ENCODE measurements at regions not wholly inside any gene's neighbourhood (a gene's known extent, or its start where the extent isn't known, plus 50 kb on each side); places are given as distances from the start of the nearest gene placed in this dataset.

GRCh38 chr12:85680881-85681280 lies 155.3 kb downstream of the RASSF9 start:
- Histone ChIP-seq H3K4me1 (ENCODE audit: control insufficient read depth, insufficient read depth, low read length) (no peaks in the 10 kb centered on the region), H3K27me3 (ENCODE audit: control insufficient read depth, insufficient read depth, low read length, poor library complexity, severe bottlenecking) (no peaks in the 10 kb centered on the region), H3K9ac (ENCODE audit: extremely low read depth, low read length, poor library complexity, severe bottlenecking) (no peak overlapping the region), H3K9me3 (ENCODE audit: control insufficient read depth, low read length) (no peaks in the 10 kb centered on the region), H3K36me3 (ENCODE audit: control insufficient read depth, insufficient read depth, low read length) (no peaks in the 10 kb centered on the region), H3K4me3 (ENCODE audit: low read length) (no peak overlapping the region), H3K27ac (ENCODE audit: low read depth, low read length) (no peak overlapping the region)
- WGBS, 2 experiments (ENCODE audit: insufficient coverage in 1 of 2, insufficient read length in 1 of 2) = 100% methylated on average over 1 of the region's 1 CpG; no CpG with 5 or more reads in 1 of the 2 experiments
- no peaks in the 10 kb centered on the region for H3K4me1 Mint-ChIP-seq
- H3K9me3 Mint-ChIP-seq = no peaks in the 10 kb centered on the region
- H3K27ac Mint-ChIP-seq = no peak overlapping the region
- no peak for DNase-seq
- no peaks in the 10 kb centered on the region for H3K27me3 Mint-ChIP-seq (ENCODE audit: insufficient read depth)
- TF ChIP-seq, protein P1, sequence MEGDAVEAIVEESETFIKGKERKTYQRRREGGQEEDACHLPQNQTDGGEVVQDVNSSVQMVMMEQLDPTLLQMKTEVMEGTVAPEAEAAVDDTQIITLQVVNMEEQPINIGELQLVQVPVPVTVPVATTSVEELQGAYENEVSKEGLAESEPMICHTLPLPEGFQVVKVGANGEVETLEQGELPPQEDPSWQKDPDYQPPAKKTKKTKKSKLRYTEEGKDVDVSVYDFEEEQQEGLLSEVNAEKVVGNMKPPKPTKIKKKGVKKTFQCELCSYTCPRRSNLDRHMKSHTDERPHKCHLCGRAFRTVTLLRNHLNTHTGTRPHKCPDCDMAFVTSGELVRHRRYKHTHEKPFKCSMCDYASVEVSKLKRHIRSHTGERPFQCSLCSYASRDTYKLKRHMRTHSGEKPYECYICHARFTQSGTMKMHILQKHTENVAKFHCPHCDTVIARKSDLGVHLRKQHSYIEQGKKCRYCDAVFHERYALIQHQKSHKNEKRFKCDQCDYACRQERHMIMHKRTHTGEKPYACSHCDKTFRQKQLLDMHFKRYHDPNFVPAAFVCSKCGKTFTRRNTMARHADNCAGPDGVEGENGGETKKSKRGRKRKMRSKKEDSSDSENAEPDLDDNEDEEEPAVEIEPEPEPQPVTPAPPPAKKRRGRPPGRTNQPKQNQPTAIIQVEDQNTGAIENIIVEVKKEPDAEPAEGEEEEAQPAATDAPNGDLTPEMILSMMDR (conservative IDR thresholded peaks at IDR 0.05) = no peak
- no peaks in the 10 kb centered on the region for H3K36me3 Mint-ChIP-seq (ENCODE audit: low read depth)
- no peak overlapping the region for H3K4me3 Mint-ChIP-seq

DNA sequence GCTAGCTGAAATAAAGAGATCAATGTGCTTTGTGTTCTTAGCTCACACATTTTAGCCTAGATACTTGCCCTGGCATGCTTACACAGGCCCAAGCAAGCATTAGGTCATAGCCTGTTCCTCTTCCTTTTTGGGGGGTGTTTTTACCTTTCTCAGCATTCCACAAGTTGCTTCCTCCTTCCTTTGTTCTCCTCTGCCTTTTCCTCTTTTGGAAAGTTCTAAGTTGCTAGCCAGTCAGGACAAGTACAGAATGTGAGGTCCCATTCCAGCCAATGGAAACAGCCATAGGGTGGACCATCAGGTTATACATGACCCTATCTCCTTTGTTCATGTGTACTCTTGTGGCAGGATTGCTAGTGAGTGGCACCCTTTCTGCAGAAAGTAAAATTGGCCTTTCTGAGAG lies 154.9 kb downstream of the RASSF9 start:
- Histone ChIP-seq H3K4me1 (ENCODE audit: control insufficient read depth, insufficient read depth, low read length) (no peaks in the 10 kb centered on the region), H3K4me3 (ENCODE audit: low read length) (no peak overlapping the region), H3K27me3 (ENCODE audit: control insufficient read depth, insufficient read depth, low read length, poor library complexity, severe bottlenecking) (no peaks in the 10 kb centered on the region), H3K27ac (ENCODE audit: low read depth, low read length) (no peak overlapping the region), H3K9me3 (ENCODE audit: control insufficient read depth, low read length) (no peaks in the 10 kb centered on the region), H3K9ac (ENCODE audit: extremely low read depth, low read length, poor library complexity, severe bottlenecking) (no peak overlapping the region), H3K36me3 (ENCODE audit: control insufficient read depth, insufficient read depth, low read length) (no peaks in the 10 kb centered on the region)
- H3K9me3 Mint-ChIP-seq = no peaks in the 10 kb centered on the region
- H3K36me3 Mint-ChIP-seq (ENCODE audit: low read depth) = no peaks in the 10 kb centered on the region
- H3K27ac Mint-ChIP-seq = no peak overlapping the region
- no peak overlapping the region for H3K4me3 Mint-ChIP-seq
- DNase-seq = no peak
- H3K4me1 Mint-ChIP-seq = no peaks in the 10 kb centered on the region
- no peaks in the 10 kb centered on the region for H3K27me3 Mint-ChIP-seq (ENCODE audit: insufficient read depth)
- TF ChIP-seq, protein P1 (conservative IDR thresholded peaks at IDR 0.05) = no peak

DNA sequence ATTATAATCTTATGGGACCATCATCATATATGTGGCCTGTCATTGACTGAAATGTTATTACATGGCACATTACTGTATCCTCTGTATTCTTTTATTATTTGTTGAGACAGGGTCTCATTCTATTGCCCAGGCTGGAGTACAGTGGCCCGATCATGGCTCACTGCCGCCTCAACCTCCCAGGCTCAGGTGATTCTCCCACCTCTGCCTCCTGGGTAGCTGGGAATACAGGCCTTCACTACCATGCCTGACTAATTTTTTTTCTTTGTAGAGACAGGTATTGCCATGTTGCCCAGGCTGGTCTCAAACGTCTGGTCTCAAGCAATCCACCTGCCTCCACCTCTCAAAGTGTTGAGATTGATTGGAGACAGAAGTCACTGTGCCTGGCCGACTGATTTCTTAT lies 153.2 kb downstream of the RASSF9 start:
- Histone ChIP-seq H3K27ac (ENCODE audit: low read depth, low read length) (no peak overlapping the region), H3K27me3 (ENCODE audit: control insufficient read depth, insufficient read depth, low read length, poor library complexity, severe bottlenecking) (no peaks in the 10 kb centered on the region), H3K9me3 (ENCODE audit: control insufficient read depth, low read length) (no peaks in the 10 kb centered on the region), H3K4me1 (ENCODE audit: control insufficient read depth, insufficient read depth, low read length) (no peaks in the 10 kb centered on the region), H3K4me3 (ENCODE audit: low read length) (no peak overlapping the region), H3K36me3 (ENCODE audit: control insufficient read depth, insufficient read depth, low read length) (no peaks in the 10 kb centered on the region), H3K9ac (ENCODE audit: extremely low read depth, low read length, poor library complexity, severe bottlenecking) (no peak overlapping the region)
- Mint-ChIP-seq H3K27me3 (ENCODE audit: insufficient read depth) (no peaks in the 10 kb centered on the region), H3K9me3 (no peaks in the 10 kb centered on the region), H3K27ac (no peak overlapping the region), H3K4me1 (no peaks in the 10 kb centered on the region), H3K36me3 (ENCODE audit: low read depth) (no peaks in the 10 kb centered on the region), H3K4me3 (no peak overlapping the region)
- no peak for DNase-seq
- 85 to 92% methylated on average over 2 to 4 of the region's 4 CpGs for WGBS, 2 experiments (ENCODE audit: insufficient coverage in 1 of 2, insufficient read length in 1 of 2)
- TF ChIP-seq, protein P1 (conservative IDR thresholded peaks at IDR 0.05) = no peak

All from endodermal cell (in vitro differentiated cells).